Esophagus squamous epithelium (tissue), 4 donors: ENCODE measurements at regions not wholly inside any gene's neighbourhood (a gene's known extent, or its start where the extent isn't known, plus 50 kb on each side); places are given as distances from the start of the nearest gene placed in this dataset.

ENCODE experiments used
- CTCF ChIP-seq, 6 experiments: fragments of 450-650 bp in 4 of 6; fragments of 200-600 bp in 2 of 6; sonication (generic) in 2 of 6; IDR thresholded peaks; one replicate each; pipeline ENCODE4 v1.5.1; 2016 to 2019; ENCODE audit warnings: antibody characterized with exemption in 6 of 6, mild to moderate bottlenecking in 4 of 6, moderate library complexity in 4 of 6
- POLR2A ChIP-seq, 4 donors: fragments of 450-650 bp; IDR thresholded peaks; one replicate each; pipeline ENCODE4 v1.6.1; 2017; ENCODE audit warnings: antibody characterized with exemption in 4 of 4, mild to moderate bottlenecking in 4 of 4, moderate library complexity in 3 of 4

GRCh38 chr2:133675-134593, 87.6 kb upstream of the FAM110C start:
- no peak for TF ChIP-seq CTCF (IDR thresholded peaks at IDR 0.05)
- no peak for TF ChIP-seq POLR2A (IDR thresholded peaks at IDR 0.05)
